WI38 (cell line): ENCODE measurements at regions not wholly inside any gene's neighbourhood (a gene's known extent, or its start where the extent isn't known, plus 50 kb on each side); places are given as distances from the start of the nearest gene placed in this dataset.

ENCODE experiments used
- H3K4me3 ChIP-seq: 2 replicates; pipeline ENCODE4 v1.5.1; 2011; ENCODE audit warnings: low read depth, mild to moderate bottlenecking, control low read depth, low read length
- TF ChIP-seq, protein P1 (sequence below): IDR thresholded peaks from 2 replicates; pipeline ENCODE4 v1.5.1; 2012; ENCODE audit warnings: low read depth, mild to moderate bottlenecking, control low read depth, low read length

DNA sequence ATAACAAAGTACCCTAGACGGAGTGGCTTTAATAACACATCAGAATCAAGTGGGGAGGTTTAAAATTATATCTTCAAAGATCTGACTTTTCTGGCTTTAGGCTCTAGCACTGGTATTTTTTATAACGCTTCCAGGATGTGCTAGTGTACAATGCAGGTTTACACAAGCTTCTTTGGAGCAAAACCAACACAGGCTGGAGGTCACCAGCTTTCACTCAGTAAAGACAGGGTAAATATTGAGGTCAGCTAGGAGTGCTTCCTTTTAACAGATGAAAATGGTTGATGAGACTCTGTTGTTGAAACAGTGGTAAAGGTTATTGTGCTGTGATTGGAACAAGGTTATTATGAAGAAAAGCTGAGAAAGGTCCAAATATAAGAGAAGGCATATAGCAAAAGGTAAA lies 414.2 kb downstream of the TAF11L14 start:
- H3K4me3 ChIP-seq, result no peak overlapping the region
- TF ChIP-seq, protein P1, sequence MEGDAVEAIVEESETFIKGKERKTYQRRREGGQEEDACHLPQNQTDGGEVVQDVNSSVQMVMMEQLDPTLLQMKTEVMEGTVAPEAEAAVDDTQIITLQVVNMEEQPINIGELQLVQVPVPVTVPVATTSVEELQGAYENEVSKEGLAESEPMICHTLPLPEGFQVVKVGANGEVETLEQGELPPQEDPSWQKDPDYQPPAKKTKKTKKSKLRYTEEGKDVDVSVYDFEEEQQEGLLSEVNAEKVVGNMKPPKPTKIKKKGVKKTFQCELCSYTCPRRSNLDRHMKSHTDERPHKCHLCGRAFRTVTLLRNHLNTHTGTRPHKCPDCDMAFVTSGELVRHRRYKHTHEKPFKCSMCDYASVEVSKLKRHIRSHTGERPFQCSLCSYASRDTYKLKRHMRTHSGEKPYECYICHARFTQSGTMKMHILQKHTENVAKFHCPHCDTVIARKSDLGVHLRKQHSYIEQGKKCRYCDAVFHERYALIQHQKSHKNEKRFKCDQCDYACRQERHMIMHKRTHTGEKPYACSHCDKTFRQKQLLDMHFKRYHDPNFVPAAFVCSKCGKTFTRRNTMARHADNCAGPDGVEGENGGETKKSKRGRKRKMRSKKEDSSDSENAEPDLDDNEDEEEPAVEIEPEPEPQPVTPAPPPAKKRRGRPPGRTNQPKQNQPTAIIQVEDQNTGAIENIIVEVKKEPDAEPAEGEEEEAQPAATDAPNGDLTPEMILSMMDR, result no peak

DNA sequence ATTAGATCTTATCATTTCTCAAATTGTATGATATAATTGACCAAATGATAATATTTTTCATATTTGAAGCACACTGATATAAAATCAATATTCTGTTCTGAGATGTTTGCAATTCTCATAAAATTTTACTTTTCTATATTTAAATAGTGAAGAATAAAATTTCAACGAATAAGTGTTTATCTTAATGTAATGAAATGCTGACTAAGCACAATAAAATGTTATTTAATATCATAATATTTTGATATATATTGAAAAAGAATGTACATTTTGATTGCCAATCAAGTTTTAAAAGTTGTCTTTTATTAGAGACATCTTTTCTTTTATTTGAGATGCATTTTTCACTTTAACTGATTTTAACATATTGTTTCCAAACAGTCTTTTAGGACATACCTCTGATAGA lies 416.1 kb downstream of the TAF11L14 start:
- H3K4me3 ChIP-seq, result no peak overlapping the region
- TF ChIP-seq, protein P1, result no peak

DNA sequence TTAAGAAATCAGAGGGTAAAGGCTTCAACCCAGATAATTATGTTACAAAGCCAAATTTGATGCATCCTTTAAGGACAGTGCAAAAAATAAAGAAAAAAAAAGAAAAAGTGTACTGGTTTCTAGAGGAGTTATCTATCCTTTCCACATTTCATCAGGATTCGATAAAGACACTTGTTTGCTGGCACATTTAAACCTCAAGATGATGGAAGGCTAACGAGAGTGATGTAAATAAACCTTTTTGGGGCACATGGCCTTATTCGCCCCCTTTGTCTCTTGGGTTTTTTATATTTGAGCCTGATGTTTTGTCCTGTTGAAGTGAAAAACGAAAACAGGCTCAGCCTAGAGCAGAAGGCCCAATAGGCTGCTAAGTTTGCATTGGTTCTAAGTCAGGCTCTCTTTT lies 416.5 kb downstream of the TAF11L14 start:
- no peak overlapping the region for H3K4me3 ChIP-seq
- TF ChIP-seq, protein P1, result no peak

DNA sequence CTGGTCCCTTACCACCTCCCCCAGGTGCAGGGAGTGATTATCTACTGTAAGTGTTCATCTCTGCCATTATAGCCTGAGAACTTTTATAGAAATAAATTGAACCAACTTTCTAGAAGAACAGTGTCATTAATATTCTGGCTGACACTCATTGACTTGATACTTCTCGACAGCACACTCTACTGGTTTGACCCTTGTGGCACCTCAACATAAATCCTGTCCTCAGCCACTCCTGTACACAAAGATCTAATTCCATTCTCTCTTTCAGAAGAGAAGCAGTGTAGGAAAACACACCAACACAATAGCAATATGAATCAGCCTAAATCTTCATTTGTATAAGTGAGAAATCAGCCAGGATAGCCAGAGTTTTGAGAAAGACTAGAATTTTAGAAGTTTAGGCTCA lies 417.7 kb downstream of the TAF11L14 start:
- TF ChIP-seq, protein P1, result no peak

DNA sequence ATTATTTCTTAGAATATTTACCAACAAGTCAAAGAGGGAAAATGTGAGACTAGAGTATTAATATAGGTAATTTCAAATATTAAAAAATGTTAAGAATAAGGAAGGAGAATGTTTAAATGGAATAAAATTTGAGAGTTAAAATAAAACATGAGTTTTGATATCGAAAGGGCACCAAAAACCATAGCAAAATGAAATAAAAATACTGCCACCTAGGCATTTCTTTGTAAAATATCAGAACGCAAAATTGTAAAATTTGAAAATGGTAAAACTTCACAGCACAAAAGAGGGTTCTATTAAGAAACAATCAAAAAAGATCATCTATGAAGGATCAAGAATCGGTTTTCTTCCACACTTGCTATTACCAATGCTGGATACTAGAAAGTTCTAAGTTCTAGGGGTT lies 418.3 kb downstream of the TAF11L14 start:
- H3K4me3 ChIP-seq, result no peak overlapping the region
- TF ChIP-seq, protein P1, result no peak

More for the DNA sequence above, 417.7 kb downstream of the TAF11L14 start:
- no peak overlapping the region for H3K4me3 ChIP-seq

DNA sequence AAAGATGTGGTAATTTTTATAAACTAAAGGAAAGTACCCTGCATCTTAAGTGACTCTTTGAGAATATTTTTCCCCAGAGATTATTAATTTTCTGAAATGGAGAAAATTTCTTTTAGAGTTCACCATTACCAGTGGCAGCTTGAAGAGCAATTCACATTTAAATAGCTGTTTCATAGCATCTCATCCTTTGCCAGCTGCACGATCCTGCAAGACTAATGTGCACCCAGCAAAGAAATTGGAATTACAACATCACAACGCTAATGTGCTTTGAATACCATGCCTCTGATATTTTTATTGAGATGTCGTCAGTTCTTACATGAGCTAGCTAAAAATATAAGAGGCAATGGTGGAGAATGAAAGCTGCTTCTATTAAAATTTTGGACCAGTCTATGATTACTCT lies 423.5 kb downstream of the TAF11L14 start:
- H3K4me3 ChIP-seq, result no peak overlapping the region
- TF ChIP-seq, protein P1, result no peak

DNA sequence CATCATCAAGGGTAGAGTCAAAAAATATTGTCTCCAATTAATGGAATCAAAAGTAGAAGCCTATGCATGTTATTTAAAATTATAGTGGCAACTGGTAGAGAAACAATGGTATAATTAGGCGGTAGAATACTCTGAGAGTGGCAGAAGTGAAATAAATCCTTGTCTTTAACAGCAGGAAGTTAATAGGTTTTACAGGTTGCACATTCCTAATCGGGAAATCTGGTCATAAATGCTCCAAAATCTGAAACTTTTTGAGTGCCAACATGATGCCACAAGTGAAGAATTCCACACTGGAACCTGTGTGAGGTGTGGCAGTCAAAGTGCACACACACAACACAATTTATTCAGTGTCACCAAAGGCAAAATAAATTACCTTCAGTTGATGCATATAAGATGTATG lies 433.4 kb downstream of the TAF11L14 start:
- no peak overlapping the region for H3K4me3 ChIP-seq
- TF ChIP-seq, protein P1, result no peak
